Psoas muscle (tissue), 7 donors: ENCODE measurements at regions not wholly inside any gene's neighbourhood (a gene's known extent, or its start where the extent isn't known, plus 50 kb on each side); places are given as distances from the start of the nearest gene placed in this dataset.

Source experiments
- ATAC-seq, 4 donors: fragments of 200-7000 bp; cut with Tn5 transposase; one replicate each; pipeline ENCODE4 v1.9.1; 2020; ENCODE audit warnings: moderate library complexity in 3 of 4, mild to moderate bottlenecking in 2 of 4
- DNase-seq, 2 donors: peaks; one replicate each; pipeline ENCODE4 v3.0.0-alpha.2; 2020
- H3K27ac ChIP-seq: fragments of 200-600 bp; one replicate; pipeline ENCODE4 v1.8.0; 2022
- H3K27me3 ChIP-seq, 3 donors: fragments of 200-600 bp in 1 of 3; one replicate each; pipeline versions ENCODE4 v1.6.1 to v1.8.0; 2013 to 2022; ENCODE audit warnings: low read length in 2 of 3, mild to moderate bottlenecking in 2 of 3, moderate library complexity in 1 of 3; ENCODE audit not compliant: insufficient read depth in 3 of 3
- H3K36me3 ChIP-seq, 2 donors: fragments of 200-600 bp in 1 of 2; one replicate each; pipeline versions ENCODE4 v1.6.1 to v1.8.0; 2013 to 2022; ENCODE audit warnings: low read depth in 1 of 2, mild to moderate bottlenecking in 1 of 2, moderate library complexity in 1 of 2; ENCODE audit not compliant: insufficient read depth in 1 of 2
- H3K4me1 ChIP-seq: fragments of 200-600 bp; one replicate; pipeline ENCODE4 v1.8.0; 2022
- H3K4me3 ChIP-seq: fragments of 200-600 bp; one replicate; pipeline ENCODE4 v1.8.0; 2022; ENCODE audit warnings: mild to moderate bottlenecking
- H3K9me3 ChIP-seq: fragments of 200-600 bp; one replicate; pipeline ENCODE4 v1.8.0; 2022
- CTCF ChIP-seq: fragments of 200-600 bp; IDR thresholded peaks from one replicate; pipeline ENCODE4 v1.8.0; 2022; ENCODE audit warnings: antibody characterized with exemption
- WGBS, 3 donors: extraction: QIAGEN DNeasy Blood & Tissue Kit; methylation state at CpG; one replicate each; pipeline versions ENCODE4 v1.1.6 to v1.1.7; 2013; 5-methylcytosine and 5-hydroxymethylcytosine counted together
- intact Hi-C, 2 donors: fragments of 100-400 bp; cut with DNase I; formaldehyde crosslinking; loops; one replicate each; pipeline versions ENCODE4 v1.11.0 to v1.14.2; 2022
- donor health status: healthy with polysubstance abuse.
- donor health status: DM: no; HTN: no; CAD: no; lungs with moderate emphysema.
- donor health status: Bipolar disorder and iron deficiency.
- donor health status: healthy.
- donor health status: DM: yes; HTN: yes; CAD: no.
- donor health status: DM: no; HTN: no; CAD: no.
- donor health status: DM: yes; HTN: yes; CAD: no.

- Histone ChIP-seq H3K9me3 (no peaks in the 10 kb centered on the region), H3K4me1 (no peaks in the 10 kb centered on the region), H3K27me3 (no peaks in the 10 kb centered on the region), H3K27ac (no peak overlapping the region), H3K36me3 (no peaks in the 10 kb centered on the region), H3K4me3 (no peak overlapping the region)
- intact Hi-C loops = no loop called here
- no peak for TF ChIP-seq CTCF
- ATAC-seq (no peak), DNase-seq (no peak)
Observed at GRCh38 chr1:81605023-81605422, 195.7 kb upstream of the ADGRL2 start.

GRCh38 chr1:81600878-81601622 lies 199.7 kb upstream of the ADGRL2 start:
- Histone ChIP-seq H3K27ac (no peak overlapping the region), H3K4me1 (no peaks in the 10 kb centered on the region), H3K4me3 (no peak overlapping the region), H3K36me3 (no peaks in the 10 kb centered on the region), H3K27me3 (no peaks in the 10 kb centered on the region), H3K9me3 (no peaks in the 10 kb centered on the region)
- WGBS, 3 donors = 59 to 66% (median 59%) methylated on average over 3 of the region's 3 CpGs
- no peak for TF ChIP-seq CTCF
- no peak for DNase-seq
- intact Hi-C loops = no loop called here
- no peak for ATAC-seq

DNA sequence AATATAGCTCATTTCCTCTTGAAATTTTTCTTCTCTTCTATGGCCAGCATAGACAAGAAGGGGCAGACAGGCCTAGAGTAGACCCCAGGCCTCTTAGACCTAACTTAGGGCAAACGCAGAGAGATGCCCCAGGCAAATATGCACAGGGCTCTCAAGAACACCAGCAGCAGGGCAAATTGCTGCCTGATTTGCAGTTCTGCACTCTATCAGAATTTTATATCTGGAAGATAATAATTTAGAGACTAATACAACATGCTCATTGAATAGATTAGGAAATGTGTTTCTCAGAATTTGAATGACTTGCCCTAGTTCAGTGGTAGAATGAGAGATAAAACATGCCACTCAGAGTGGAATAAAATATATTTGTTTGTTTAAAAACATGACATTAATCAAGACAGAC lies 200.4 kb upstream of the ADGRL2 start:
- WGBS, 3 donors = 92 to 94% (median 94%) methylated on average over 1 of the region's 1 CpG
- no peaks in the 10 kb centered on the region for H3K4me1 ChIP-seq
- no peak for ATAC-seq
- intact Hi-C loops = no loop called here
- no peaks in the 10 kb centered on the region for H3K27me3 ChIP-seq
- H3K27ac ChIP-seq = no peak overlapping the region
- no peak overlapping the region for H3K4me3 ChIP-seq
- no peaks in the 10 kb centered on the region for H3K36me3 ChIP-seq
- H3K9me3 ChIP-seq = no peaks in the 10 kb centered on the region
- no peak for TF ChIP-seq CTCF
- no peak for DNase-seq

DNA sequence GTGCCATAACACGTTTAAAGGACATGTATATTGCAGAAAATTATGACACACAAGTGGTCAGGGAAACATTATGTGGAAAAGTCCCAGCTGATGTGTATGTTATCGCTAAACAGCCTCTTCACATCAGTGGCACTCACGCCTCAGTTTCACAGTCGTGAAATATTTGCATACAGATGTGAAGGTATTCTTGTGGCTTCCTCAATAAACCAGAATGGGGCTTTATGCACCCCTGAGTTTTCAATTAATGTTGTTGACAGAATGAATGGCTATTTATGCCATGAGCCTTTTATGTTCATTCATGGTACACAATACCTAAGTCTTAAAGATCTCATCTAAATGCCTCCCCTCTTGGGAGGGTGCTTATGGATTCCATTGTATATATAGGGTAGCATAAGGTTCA lies 202.1 kb upstream of the ADGRL2 start:
- DNase-seq = no peak
- no peak for ATAC-seq
- WGBS, 3 donors = 79 to 85% (median 81%) methylated on average over 4 of the region's 4 CpGs
- intact Hi-C loops = no loop called here
- no peaks in the 10 kb centered on the region for H3K9me3 ChIP-seq
- H3K4me3 ChIP-seq = no peak overlapping the region
- no peaks in the 10 kb centered on the region for H3K4me1 ChIP-seq
- no peaks in the 10 kb centered on the region for H3K36me3 ChIP-seq
- no peaks in the 10 kb centered on the region for H3K27me3 ChIP-seq
- no peak overlapping the region for H3K27ac ChIP-seq
- TF ChIP-seq CTCF = no peak
